Amniotic stem cell (primary cell): ENCODE measurements at regions not wholly inside any gene's neighbourhood (a gene's known extent, or its start where the extent isn't known, plus 50 kb on each side); places are given as distances from the start of the nearest gene placed in this dataset.
"Not testable (repeated sequence)": the region's sequence is repeated elsewhere in the genome, so short reads cannot be mapped to it uniquely, and the experiment has no call there.

Experiments used
- DNase-seq: peaks from one replicate; lab custom pipeline; 2025; lab: John Stamatoyannopoulos, UW

DNA sequence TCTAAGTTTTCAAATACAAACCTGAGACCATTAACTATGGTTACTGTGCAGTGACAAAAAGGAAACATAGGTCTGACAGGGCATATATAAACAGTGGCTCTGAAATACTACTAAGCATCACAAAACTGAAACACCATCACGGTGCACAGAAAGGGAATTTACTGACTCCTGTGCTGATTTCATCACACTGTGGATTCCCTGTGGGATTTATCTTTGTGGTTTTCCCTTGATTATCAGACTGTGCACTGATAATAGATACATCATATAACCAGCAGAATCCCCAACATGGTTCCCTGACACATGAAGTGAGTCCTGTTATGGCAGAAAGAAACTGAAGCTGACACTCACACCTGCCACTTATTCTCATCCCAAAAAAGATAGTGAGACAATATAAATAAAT lies 676.3 kb upstream of the KCND2 start:
- no peak for DNase-seq

DNA sequence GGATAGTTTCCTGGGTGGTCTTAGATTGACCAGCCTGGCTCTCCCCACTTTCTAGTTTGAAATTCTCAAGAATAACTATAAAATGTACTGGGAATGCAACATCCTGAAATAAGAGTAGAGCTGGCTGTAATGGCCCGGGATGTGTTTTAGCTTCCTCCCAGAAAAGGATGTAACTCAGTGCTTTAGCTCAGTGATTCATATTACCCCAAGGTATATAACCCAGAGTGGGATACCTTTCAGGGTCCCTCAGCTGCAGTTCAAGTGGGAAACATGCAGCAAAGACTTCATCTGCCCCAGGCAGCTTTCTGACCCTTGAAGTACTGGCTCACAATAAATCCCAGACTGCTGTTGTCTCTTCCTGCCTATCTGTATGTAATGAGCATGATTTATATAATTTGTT lies 666.7 kb upstream of the KCND2 start:
- DNase-seq = no peak

DNA sequence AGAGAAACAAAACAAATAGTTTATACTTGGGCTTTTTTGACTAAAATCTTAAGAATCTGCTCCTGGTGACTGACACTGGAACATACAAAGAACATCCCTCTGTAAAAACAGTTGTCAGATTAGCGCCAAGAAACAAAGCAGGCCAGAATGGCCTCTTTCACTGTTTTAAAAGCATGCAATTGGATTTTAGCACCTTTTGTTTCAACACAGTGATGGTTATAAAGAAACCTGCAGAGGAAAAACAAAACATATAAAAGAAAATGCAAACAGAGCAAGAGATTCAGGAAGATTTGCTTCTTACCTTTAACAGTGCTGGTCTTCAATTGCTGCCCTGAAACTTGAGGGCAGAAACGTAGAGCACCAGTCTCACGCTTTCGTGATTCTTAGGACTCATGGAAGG lies 652.2 kb upstream of the KCND2 start:
- DNase-seq = no peak

DNA sequence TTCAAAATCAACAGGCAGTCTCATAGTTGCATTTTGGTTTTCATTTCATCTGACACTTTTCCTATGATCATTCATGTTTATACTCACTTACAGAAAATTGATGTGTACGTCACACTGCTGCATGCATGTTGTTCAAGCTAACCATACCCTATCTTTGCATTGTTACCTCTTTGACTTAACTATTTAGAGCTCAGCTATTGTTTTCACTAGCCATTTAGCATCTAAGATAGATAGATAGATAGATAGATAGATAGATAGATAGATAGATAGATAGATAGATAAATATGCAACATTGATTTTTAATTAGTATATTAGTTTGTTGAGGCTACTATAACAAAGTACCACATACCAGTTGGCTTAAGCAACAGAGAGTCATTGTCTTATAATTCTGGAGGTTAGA lies 649.5 kb upstream of the KCND2 start:
- no peak for DNase-seq

DNA sequence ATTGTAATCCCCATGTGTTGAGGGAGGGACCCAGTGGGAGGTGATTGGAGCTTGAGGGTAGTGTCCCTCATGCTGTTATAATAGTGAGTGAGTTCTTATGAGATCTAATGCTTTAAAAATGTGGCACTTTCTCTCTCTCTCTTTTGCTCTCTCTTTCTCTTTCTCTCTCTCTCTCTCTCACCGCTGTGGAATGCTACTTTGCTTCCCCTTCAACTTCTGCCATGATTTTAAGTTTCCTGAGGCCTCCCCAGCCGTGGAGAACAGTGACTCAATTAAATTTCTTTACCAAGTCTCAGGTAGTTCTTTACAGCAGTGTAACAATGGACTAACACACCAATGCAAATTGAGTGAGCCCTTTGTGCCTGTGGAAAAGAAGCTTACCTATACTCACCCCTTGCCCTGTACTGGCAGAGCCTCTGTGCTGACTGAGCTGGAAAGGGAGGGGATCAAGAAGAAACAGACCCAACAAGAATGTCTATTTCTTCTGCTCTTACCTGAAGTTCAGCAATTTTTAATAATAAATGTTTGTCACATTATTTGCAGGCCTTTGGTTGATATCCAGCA lies 642.5 kb upstream of the KCND2 start:
- DNase-seq = no peak

DNA sequence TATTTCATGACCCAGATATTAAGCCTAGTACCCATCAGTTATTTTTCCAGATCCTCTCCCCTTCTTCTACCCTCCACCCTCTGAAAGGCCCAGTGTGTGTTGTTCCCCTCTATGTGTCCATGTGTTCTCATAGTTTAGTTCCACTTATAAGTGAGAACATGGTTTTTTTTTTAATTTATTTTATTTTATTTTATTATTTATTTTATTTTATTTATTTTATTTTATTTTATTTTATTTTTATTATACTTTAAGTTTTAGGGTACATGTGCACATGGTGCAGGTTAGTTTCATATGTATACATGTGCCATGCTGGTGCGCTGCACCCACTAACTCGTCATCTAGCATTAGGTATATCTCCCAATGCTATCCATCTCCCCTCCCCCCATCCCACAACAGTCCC lies 639.2 kb upstream of the KCND2 start:
- DNase-seq = not testable (repeated sequence)

DNA sequence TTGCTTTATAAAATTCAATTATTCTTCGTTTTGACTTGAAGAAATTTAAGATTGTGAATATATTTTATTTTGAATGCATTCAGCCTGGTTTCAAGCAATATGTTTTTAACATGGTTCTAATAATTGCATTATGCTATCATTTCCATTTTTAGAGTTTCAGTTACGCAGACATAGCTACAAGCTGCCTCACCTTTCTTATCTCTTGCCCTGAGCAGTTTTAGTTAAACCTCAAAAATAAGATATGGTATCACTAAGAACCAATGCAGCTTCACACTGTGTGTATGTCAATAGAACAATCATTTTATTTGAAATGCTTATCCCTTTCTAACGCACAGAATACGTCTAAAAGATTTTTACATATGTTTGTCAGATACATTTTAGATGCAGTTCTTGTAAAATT lies 632.6 kb upstream of the KCND2 start:
- DNase-seq = no peak

DNA sequence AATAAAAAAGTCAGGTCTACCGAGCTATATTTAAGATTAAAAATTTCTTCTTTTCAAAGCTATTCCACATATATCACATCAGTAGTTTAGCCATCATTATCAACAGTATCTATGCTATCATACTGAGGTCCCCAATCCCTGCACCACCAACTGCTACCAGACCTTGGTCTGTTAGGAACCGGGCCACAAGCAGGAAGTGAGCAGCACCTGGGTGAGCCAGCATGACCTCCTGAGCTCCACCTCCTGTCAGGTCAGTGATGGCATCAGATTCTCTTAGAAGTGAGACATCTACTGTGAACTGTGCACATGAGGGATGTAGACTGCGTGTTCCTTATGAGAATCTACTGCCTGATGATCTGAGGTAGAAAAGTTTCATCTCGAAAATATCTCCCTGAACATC lies 632.1 kb upstream of the KCND2 start:
- no peak for DNase-seq

DNA sequence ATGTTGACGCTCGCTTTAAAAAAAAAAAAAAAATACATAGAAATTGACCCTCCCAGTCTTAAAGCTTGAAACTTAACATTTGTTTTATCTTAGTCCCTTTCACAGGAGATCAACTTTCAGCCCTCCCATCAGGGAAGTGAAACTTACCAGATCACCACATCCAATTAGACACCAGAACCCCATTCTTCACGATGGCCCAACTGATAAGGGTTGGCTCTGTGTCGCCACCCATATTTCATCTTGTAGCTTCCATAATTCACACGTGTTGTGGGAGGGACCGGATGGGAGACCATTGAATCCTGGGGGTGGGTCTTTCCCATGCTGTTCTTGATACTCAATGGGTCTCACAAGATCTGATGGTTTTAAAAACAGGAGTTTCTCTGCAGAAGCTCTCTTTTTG lies 629.4 kb upstream of the KCND2 start:
- no peak for DNase-seq

DNA sequence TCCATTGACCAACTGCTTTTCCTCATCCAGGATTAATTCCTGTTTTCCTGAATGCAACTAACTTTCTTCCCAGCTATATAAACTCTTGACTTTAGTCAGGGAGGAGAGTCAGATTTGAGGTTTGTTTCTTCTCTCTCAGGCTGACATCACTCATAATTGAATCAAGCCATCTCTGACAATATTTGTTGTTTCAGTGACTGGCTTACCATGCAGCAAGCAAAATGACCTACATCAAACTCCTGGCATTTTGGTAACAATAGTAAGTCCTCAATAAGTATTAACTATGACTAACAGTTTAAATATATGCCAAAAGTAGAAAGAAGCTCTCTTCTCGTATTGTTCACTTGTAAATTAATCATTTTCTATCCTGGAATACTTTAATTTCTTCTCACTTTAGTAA lies 625.7 kb upstream of the KCND2 start:
- no peak for DNase-seq

DNA sequence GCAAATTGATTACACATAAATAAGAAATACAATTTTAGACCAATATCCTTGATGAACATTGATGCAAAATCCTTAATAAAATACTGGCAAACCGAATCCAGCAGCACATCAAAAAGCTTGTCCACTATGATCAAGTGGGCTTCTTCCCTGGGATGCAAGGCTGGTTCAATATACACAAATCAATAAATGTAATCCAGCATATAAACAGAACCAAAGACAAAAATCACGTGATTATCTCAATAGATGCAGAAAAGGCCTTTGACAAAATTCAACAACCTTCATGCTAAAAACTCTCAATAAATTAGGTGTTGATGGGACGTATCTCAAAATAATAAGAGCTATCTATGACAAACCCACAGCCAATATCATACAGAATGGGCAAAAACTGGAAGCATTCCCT lies 624.2 kb upstream of the KCND2 start:
- DNase-seq = not testable (repeated sequence)

DNA sequence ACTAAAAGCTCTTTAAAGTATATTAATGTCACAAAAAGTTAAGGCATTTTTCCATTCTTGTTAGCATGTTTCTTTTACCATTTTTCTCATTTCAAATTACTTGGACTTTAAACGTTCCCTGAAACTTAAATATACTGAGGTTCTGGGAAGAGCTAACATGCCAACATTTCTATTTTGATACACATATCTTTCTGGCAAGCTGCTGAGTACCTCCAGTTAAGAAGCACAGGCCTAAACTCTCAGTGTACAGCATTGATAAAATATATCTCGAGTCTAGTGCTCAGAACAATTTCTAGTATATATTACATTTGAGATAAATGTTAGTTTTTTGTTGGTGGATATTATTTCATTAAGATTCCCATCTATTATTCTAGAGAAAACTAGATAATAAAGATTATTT lies 612.9 kb upstream of the KCND2 start:
- no peak for DNase-seq

DNA sequence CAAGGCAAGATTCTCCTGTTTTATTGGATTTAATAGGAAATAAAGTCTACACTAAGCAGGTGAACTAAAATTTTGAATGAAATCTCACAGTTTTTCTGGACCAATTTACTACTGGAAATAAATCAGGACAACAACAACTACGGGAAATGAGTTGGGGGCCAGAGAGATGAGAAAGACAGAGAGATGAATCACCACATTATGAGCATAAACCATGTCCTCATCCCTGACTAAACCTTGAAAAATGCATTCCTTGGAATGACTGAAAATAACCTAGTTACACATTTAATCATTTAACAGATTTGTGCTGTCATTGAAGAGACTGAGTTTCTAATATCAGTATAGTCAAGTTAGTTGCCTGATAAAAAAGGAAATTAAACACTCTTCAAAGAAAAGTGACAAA lies 608.4 kb upstream of the KCND2 start:
- DNase-seq = peak; percentile 44

DNA sequence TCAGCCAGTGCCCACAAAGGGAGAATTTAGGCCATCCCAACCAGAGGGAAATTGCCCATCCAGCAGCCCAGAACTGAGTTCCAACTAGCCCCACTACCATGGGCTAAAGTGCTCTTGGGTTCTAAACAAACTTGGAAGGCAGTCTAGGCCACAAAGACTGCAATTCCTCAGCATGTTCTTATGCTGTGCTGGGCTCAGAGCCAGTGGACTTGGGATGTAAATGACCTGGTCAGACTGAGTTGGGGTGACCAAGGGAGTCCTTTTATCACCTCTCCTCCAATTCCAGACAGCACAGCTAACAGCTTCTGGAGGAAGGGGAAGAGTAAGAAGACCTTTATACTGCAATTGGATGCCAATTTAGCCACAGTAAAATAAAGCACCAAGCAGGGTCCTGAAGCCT lies 607.2 kb upstream of the KCND2 start:
- DNase-seq = no peak

DNA sequence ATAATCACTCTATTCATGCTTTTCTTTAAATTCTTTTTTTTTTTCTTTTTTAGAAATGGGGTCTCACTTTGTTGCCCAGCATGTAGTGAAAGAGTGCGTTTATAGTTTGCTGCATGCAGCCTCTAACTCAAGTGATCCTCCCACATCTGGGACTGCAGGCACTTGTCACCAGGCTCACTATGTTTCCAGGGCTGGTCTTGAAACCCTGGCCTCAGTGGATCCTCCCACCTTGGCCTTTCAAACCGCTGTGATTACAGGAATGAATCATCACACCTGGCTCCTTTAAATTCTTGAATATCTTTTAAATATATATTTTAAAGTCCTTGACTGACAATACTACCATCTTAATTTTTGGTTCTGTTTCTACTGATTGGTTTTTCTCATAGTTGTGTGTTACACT lies 591.6 kb upstream of the KCND2 start:
- DNase-seq = no peak

DNA sequence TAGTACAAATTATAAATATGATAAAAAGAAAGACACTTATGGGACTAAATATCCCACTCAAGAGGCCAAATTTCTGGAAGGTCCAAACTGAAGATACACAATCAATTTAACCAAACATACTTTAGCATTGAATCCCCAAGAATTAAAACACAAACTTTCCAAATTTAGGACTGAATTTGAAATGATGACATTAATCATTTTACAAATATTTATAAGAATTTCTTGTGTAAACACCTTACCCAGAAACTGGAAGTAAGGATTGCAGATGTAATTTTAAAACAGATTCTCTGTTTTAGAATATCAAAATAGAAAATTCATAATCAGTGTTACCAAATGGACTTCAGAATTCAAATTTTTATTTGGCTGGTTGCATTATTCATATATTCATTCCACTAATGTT lies 588.2 kb upstream of the KCND2 start:
- no peak for DNase-seq

DNA sequence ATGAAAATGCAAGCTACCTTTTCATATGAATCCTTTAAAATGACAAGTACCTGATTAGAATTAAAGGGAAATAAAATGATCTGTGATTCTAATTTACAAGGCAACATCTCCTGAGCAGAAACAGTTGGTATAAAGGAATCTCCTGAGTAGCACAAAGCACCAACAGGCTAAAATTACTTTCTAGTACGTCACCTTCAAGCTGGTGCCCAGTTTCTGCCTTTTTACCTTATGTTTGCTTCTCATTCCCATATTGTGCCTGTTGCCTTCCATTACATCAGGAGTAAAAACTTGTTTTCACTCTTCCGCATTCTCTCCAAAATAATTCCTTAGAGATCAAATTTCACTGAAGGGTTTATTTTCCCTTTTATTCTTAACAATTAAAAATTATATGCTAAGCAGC lies 587.1 kb upstream of the KCND2 start:
- no peak for DNase-seq

DNA sequence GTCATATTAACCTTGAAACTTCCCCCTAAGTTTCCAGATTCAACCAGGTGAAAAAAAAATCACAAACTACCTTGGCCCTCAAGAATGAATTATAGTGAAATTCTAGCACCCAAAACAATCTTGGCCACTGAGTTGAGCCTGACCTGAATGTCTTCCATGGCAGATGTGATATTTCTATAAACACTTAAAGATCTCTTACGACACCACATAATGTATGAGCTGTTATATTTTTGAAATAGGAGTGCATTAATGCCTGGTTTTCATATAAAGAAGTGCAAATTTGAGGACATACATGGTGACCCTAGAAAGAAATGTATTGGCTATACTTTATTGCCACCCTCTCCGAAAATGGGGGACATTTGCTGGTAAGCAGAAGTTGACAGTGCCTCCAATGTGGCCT lies 584.1 kb upstream of the KCND2 start:
- no peak for DNase-seq

DNA sequence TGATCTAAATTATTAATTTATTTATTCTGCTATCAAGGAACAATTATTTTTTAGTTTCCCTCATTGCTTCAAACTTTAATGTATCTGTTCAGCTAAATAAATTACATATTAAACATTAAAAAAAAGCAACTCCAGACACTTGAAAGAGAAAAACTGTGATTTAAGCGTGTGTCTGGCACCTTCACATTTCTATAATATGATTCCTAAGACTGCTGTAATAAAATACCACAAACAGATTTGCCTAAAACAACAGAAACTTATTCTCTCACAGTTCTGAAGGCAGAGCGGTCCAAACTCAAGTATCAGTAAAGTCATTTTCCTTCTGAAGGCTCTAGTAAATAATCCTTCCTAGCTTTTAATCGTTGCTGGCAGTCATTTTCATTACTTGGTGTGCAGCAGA lies 580.4 kb upstream of the KCND2 start:
- DNase-seq = no peak

DNA sequence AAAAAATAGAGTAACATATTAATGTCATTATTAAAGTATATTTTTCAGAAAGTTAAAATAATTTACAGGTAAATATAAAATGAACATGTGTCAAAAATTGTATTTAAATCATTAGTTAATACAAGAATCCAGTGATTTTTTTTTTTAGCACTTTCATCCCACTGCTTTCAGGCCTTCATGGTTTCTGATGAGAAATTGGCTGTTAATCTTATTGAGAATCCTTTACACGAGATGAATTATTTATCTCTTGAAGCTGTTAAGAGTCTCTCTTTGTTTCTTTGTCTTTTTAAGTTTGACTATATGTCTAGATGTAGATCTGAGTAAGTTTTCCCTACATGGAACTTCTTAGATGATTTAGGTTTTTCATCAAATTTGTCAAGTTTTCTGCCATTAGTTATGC lies 578.5 kb upstream of the KCND2 start:
- DNase-seq = no peak

DNA sequence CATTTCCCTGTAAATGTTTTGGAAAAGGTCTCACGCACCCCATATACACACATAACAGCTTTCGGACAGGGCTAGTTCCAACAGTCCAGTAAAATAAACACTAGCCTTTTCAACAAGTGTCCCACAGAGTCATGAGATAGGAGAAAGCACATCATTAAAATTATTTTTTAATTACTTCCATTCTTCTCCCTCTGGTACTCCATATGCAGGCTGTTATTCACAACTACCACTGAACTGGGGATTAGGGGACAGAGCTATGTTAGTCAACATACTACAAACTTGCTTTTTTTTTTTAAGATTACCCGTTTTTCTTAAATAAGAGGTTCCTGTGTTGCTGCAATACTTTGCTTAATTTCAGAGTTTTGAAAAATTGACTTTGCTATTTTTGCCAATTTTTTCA lies 576.6 kb upstream of the KCND2 start:
- DNase-seq = no peak

DNA sequence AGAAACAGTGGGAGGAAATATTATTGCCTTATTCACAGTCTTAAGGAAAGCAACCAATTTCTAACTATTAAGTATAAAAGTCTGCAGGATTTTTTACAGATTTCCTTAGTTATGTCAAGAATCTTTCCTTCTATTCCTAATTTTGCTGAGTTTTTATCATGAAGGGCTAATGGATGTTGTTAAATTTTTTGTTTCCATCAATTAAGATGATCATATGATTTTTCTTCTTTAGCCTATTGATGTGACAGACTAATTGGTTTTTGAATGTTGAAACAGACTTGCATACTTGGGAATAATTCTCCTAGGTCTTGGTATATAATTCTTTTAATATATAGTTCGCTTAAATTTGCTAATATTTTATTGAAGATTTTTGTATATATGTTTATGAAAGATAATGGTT lies 569.1 kb upstream of the KCND2 start:
- DNase-seq = no peak

DNA sequence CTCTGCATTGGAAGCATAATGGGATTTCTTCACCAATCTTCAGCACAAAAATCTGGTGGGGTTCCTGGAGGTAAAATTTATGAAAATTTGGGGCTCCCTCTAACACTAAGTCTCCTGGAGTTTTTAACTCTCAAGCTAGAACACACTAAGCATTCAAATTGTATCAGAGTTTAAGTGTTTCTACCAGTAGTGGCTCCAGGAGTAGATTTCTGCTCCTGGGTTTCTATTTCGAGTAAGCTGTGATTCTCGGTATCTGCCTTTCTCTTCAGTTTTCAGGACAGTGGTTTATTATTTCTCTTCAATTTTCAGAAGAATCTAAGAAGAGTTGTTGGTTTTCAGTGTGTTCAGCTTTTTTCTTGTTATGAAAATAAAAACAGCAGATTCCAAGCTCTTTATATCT lies 566.4 kb upstream of the KCND2 start:
- no peak for DNase-seq

DNA sequence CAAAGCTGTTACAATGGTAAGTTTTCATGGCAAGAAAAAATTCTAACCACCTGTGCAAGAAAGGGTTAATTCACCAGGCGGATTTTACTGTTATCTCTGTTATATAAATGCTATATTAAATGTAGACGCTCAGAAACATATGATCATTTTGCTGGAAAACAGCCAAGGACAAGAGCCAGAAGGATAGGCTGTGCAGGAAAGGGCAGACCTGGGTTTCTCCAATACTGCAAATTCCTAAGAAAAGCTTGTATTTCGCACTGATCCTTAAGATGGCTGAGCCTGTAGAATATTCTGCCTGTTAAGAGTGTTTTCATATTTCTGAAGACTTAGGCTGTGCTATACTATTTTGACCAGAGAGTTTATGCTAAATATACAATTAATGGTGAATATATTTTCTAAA lies 564.1 kb upstream of the KCND2 start:
- DNase-seq = no peak

DNA sequence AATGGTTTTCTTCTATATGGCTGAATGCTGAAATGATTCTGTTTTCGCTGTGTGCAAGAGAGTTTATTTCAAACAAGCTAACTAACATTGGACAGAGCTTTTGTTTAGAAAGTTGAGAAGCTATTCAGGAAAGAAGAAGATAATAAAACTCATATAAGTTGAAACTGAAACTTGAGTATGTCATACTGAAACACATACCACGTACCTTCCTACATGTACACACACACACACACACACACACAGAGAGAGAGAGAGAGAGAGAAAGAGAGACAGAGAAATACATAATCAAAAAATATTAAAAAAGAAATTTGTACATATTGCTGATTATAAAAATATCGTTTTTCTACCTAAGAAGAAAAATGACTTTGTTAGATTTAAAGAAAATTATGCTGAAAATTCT lies 561.9 kb upstream of the KCND2 start:
- no peak for DNase-seq
